ENCODE measurements at regions not wholly inside any gene's neighbourhood (a gene's known extent, or its start where the extent isn't known, plus 50 kb on each side); places are given as distances from the start of the nearest gene placed in this dataset.

DNA sequence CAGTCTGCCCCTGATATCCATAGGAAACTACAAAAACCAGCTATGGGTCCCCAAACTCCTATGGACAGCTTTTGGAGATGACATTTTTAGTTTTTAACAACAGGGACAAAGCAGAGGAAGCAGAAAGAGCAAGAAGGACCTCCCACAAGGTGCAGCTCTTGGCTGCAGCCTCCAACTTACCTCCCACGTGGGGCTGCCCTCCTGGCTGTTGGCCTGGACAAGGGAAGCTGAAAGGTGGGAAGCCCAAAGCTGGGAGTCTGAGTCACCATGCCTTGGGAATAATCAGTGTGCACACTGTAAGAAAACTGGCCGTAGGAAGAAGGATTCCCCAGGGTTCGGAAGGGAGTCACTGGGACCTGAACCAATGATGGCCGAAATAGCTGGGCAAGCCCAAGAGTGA, 51.8 kb upstream of the PAX1 start:
- Histone ChIP-seq H3K9ac (ENCODE audit: low read depth, low read length) (no peak overlapping the region), H3K36me3 (ENCODE audit: control insufficient read depth, insufficient read depth, low read length) (no peaks in the 10 kb centered on the region), H3K4me3 (ENCODE audit: low read depth, low read length) (no peak overlapping the region), H3K4me1 (ENCODE audit: control insufficient read depth, insufficient read depth, low read length) (no peaks in the 10 kb centered on the region), H3K27me3 (ENCODE audit: control insufficient read depth, insufficient read depth, low read length) (no peaks in the 10 kb centered on the region), H3K9me3 (ENCODE audit: control insufficient read depth, insufficient read depth, low read length) (no peaks in the 10 kb centered on the region), H3K27ac (ENCODE audit: low read depth, low read length) (no peak overlapping the region)

DNA sequence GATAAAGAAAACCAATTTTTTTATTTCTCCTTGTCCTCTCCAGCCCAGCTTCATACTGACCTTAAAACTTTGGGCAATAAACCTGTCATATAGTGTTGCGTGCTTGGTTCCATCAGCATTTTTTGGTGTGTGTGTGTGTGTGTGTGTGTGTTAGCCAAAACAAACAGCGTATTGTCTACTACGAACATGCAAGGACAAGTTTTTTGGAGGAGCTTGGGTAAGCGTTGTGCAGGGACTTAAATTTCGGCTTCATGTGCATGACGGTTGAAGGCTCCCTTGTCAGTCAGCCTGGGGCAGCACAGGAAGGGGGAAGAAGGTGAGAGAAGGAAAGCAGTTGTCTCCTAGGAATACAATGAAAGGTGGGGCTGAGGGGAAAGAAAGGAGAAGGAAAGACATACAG, 62.0 kb upstream of the PAX1 start:
- H3K9me3 ChIP-seq (ENCODE audit: control insufficient read depth, insufficient read depth, low read length) = no peaks in the 10 kb centered on the region
- H3K27ac ChIP-seq (ENCODE audit: low read depth, low read length) = no peak overlapping the region
- H3K4me1 ChIP-seq (ENCODE audit: control insufficient read depth, insufficient read depth, low read length) = no peaks in the 10 kb centered on the region
- H3K4me3 ChIP-seq (ENCODE audit: low read depth, low read length) = no peak overlapping the region
- no peak overlapping the region for H3K9ac ChIP-seq (ENCODE audit: low read depth, low read length)
- H3K36me3 ChIP-seq (ENCODE audit: control insufficient read depth, insufficient read depth, low read length) = no peaks in the 10 kb centered on the region
- H3K27me3 ChIP-seq (ENCODE audit: control insufficient read depth, insufficient read depth, low read length) = no peaks in the 10 kb centered on the region

DNA sequence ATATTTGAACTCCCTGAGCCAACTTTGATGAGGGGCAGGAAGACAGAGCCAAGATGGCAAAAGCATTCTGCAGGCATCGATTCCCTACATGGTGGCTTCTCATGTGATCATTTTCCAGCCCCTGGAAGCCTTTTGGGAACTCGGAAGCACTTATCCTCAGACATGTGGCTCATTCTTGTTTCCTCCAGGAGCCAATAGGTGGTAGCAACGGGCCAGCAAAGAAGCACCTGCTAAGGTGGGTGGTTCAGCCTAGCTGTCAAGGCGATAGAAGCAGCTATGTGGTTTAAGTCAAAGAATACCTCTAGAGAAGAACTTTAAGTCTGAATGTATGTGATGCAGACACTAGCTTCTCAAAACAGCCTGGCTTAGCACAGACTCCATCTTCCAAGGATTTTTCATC, 64.9 kb upstream of the PAX1 start:
- Histone ChIP-seq H3K27ac (ENCODE audit: low read depth, low read length) (no peak overlapping the region), H3K36me3 (ENCODE audit: control insufficient read depth, insufficient read depth, low read length) (no peaks in the 10 kb centered on the region), H3K9ac (ENCODE audit: low read depth, low read length) (no peak overlapping the region), H3K9me3 (ENCODE audit: control insufficient read depth, insufficient read depth, low read length) (no peaks in the 10 kb centered on the region), H3K27me3 (ENCODE audit: control insufficient read depth, insufficient read depth, low read length) (no peaks in the 10 kb centered on the region), H3K4me1 (ENCODE audit: control insufficient read depth, insufficient read depth, low read length) (no peaks in the 10 kb centered on the region), H3K4me3 (ENCODE audit: low read depth, low read length) (no peak overlapping the region)

- no peaks in the 10 kb centered on the region for H3K4me1 ChIP-seq (ENCODE audit: control insufficient read depth, insufficient read depth, low read length)
- no peak overlapping the region for H3K9ac ChIP-seq (ENCODE audit: low read depth, low read length)
- no peaks in the 10 kb centered on the region for H3K36me3 ChIP-seq (ENCODE audit: control insufficient read depth, insufficient read depth, low read length)
- no peaks in the 10 kb centered on the region for H3K27me3 ChIP-seq (ENCODE audit: control insufficient read depth, insufficient read depth, low read length)
- H3K4me3 ChIP-seq (ENCODE audit: low read depth, low read length) = no peak overlapping the region
- no peaks in the 10 kb centered on the region for H3K9me3 ChIP-seq (ENCODE audit: control insufficient read depth, insufficient read depth, low read length)
- H3K27ac ChIP-seq (ENCODE audit: low read depth, low read length) = no peak overlapping the region
Measured at GRCh38 chr20:21633829-21634228, 71.6 kb upstream of the PAX1 start.

DNA sequence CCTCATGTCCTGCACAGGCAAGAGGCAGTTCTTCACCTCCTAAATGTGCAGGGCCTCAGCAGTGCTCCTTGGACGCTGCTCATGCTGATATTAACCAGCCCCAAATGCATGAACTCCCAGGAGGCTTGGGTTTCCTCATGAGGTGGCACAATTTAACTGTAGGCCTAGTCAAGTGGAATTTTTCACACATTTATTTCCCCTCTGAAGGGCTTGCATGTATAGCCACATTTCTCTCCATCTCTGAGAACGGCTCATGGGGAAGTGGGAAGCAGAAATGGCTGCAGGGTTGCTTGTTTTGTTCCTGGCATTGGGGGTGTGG, 72.8 kb upstream of the PAX1 start:
- no peaks in the 10 kb centered on the region for H3K9me3 ChIP-seq (ENCODE audit: control insufficient read depth, insufficient read depth, low read length)
- no peak overlapping the region for H3K9ac ChIP-seq (ENCODE audit: low read depth, low read length)
- H3K27ac ChIP-seq (ENCODE audit: low read depth, low read length) = no peak overlapping the region
- H3K4me3 ChIP-seq (ENCODE audit: low read depth, low read length) = no peak overlapping the region
- no peaks in the 10 kb centered on the region for H3K36me3 ChIP-seq (ENCODE audit: control insufficient read depth, insufficient read depth, low read length)
- no peaks in the 10 kb centered on the region for H3K27me3 ChIP-seq (ENCODE audit: control insufficient read depth, insufficient read depth, low read length)
- no peaks in the 10 kb centered on the region for H3K4me1 ChIP-seq (ENCODE audit: control insufficient read depth, insufficient read depth, low read length)

GRCh38 chr20:21632031-21632734, 73.3 kb upstream of the PAX1 start:
- Histone ChIP-seq H3K9ac (ENCODE audit: low read depth, low read length) (no peak overlapping the region), H3K27me3 (ENCODE audit: control insufficient read depth, insufficient read depth, low read length) (no peaks in the 10 kb centered on the region), H3K4me1 (ENCODE audit: control insufficient read depth, insufficient read depth, low read length) (no peaks in the 10 kb centered on the region), H3K27ac (ENCODE audit: low read depth, low read length) (no peak overlapping the region), H3K4me3 (ENCODE audit: low read depth, low read length) (no peak overlapping the region), H3K9me3 (ENCODE audit: control insufficient read depth, insufficient read depth, low read length) (no peaks in the 10 kb centered on the region), H3K36me3 (ENCODE audit: control insufficient read depth, insufficient read depth, low read length) (no peaks in the 10 kb centered on the region)

DNA sequence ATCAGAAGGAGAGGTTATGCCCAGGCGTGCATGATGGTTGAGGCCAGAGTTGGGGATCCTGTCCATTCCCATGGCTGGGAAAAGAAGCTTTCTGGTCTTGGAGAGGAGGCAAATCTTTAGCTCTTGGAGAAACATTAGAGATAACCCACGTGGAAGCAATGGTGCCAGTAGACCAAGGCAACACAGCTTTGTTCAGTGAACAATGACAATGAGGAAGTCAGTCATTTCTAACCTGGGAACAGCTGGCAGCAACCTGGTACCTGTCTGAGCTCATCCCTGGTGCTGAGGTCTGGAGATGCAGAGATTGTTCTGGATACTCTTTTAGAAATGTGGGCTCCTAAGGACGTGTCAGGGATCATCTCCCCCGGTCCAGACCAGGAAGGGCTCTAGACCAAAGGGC, 76.7 kb upstream of the PAX1 start:
- Histone ChIP-seq H3K4me3 (ENCODE audit: low read depth, low read length) (no peak overlapping the region), H3K36me3 (ENCODE audit: control insufficient read depth, insufficient read depth, low read length) (no peaks in the 10 kb centered on the region), H3K9me3 (ENCODE audit: control insufficient read depth, insufficient read depth, low read length) (no peaks in the 10 kb centered on the region), H3K9ac (ENCODE audit: low read depth, low read length) (no peak overlapping the region), H3K4me1 (ENCODE audit: control insufficient read depth, insufficient read depth, low read length) (no peaks in the 10 kb centered on the region), H3K27me3 (ENCODE audit: control insufficient read depth, insufficient read depth, low read length) (no peaks in the 10 kb centered on the region), H3K27ac (ENCODE audit: low read depth, low read length) (no peak overlapping the region)

DNA sequence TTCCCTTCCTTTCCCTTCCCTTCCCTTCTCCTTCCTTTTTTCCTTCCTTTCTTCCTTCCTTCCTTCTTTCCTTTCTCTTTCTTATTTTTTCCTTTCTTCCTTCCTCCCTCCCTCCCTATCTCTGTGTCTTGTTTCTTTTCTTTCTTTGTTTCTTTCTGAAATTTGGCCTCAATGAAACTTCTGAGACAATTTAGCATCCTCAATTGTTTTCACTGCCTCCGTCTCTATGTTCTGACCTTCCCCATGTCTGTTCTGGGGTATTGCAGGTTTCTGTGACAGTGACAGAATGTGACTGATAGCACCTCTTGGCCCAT, 81.7 kb upstream of the PAX1 start:
- Histone ChIP-seq H3K4me3 (ENCODE audit: low read depth, low read length) (no peak overlapping the region), H3K27me3 (ENCODE audit: control insufficient read depth, insufficient read depth, low read length) (no peaks in the 10 kb centered on the region), H3K4me1 (ENCODE audit: control insufficient read depth, insufficient read depth, low read length) (no peaks in the 10 kb centered on the region), H3K9me3 (ENCODE audit: control insufficient read depth, insufficient read depth, low read length) (no peaks in the 10 kb centered on the region), H3K36me3 (ENCODE audit: control insufficient read depth, insufficient read depth, low read length) (no peaks in the 10 kb centered on the region), H3K9ac (ENCODE audit: low read depth, low read length) (no peak overlapping the region), H3K27ac (ENCODE audit: low read depth, low read length) (no peak overlapping the region)

- Histone ChIP-seq H3K4me1 (ENCODE audit: control insufficient read depth, insufficient read depth, low read length) (no peaks in the 10 kb centered on the region), H3K4me3 (ENCODE audit: low read depth, low read length) (no peak overlapping the region), H3K27ac (ENCODE audit: low read depth, low read length) (no peak overlapping the region), H3K36me3 (ENCODE audit: control insufficient read depth, insufficient read depth, low read length) (no peaks in the 10 kb centered on the region), H3K9ac (ENCODE audit: low read depth, low read length) (no peak overlapping the region), H3K9me3 (ENCODE audit: control insufficient read depth, insufficient read depth, low read length) (no peaks in the 10 kb centered on the region), H3K27me3 (ENCODE audit: control insufficient read depth, insufficient read depth, low read length) (no peaks in the 10 kb centered on the region)
Measured at GRCh38 chr20:21623074-21623780, 82.2 kb upstream of the PAX1 start.

- H3K36me3 ChIP-seq (ENCODE audit: control insufficient read depth, insufficient read depth, low read length) = no peaks in the 10 kb centered on the region
- no peak overlapping the region for H3K9ac ChIP-seq (ENCODE audit: low read depth, low read length)
- no peak overlapping the region for H3K4me3 ChIP-seq (ENCODE audit: low read depth, low read length)
- no peak overlapping the region for H3K27ac ChIP-seq (ENCODE audit: low read depth, low read length)
- H3K9me3 ChIP-seq (ENCODE audit: control insufficient read depth, insufficient read depth, low read length) = no peaks in the 10 kb centered on the region
- H3K4me1 ChIP-seq (ENCODE audit: control insufficient read depth, insufficient read depth, low read length) = no peaks in the 10 kb centered on the region
- no peaks in the 10 kb centered on the region for H3K27me3 ChIP-seq (ENCODE audit: control insufficient read depth, insufficient read depth, low read length)
Measured at GRCh38 chr20:21622097-21622857, 83.2 kb upstream of the PAX1 start.

DNA sequence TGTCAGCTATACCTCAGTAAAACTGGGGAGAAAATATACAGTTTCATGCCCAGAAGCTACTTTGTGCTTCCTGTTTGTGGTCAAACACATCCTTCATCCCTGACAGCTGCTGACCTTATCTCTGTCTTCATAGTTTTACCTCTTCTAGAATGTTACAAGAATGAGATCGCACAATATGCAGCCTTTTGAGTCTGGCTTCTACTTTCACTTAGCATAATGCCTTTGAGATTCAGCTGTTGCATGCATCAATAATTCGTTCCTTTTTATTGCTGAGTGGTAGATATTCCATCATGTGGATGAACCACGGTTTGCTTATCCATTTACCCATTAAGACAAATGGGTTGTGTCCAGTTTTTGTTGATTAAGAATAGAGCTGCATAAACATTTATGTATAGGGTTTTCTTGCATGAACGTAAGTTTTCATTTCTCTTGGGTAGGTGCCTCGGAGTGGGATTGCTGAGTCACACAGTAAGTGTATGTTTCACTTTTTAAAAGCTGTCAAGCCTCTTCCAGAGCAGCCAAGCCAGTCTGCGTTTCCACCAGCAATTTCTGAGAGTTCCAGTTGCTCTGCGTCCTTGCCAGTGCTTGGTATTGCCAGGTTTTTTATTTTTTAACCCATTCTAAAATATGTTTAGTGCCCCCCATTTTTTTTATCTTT, 86.6 kb upstream of the PAX1 start:
- Histone ChIP-seq H3K4me1 (ENCODE audit: control insufficient read depth, insufficient read depth, low read length) (no peaks in the 10 kb centered on the region), H3K4me3 (ENCODE audit: low read depth, low read length) (no peak overlapping the region), H3K36me3 (ENCODE audit: control insufficient read depth, insufficient read depth, low read length) (no peaks in the 10 kb centered on the region), H3K27ac (ENCODE audit: low read depth, low read length) (no peak overlapping the region), H3K9me3 (ENCODE audit: control insufficient read depth, insufficient read depth, low read length) (no peaks in the 10 kb centered on the region), H3K9ac (ENCODE audit: low read depth, low read length) (no peak overlapping the region), H3K27me3 (ENCODE audit: control insufficient read depth, insufficient read depth, low read length) (no peaks in the 10 kb centered on the region)

All from HUES48 (cell line).